ENCODE measurements at regions not wholly inside any gene's neighbourhood (a gene's known extent, or its start where the extent isn't known, plus 50 kb on each side); places are given as distances from the start of the nearest gene placed in this dataset.
"Not testable (repeated sequence)": the region's sequence is repeated elsewhere in the genome, so short reads cannot be mapped to it uniquely, and the experiment has no call there.

GRCh38 chr2:226466124-226466523, 333.5 kb downstream of the IRS1 start:
- Mint-ChIP-seq H3K27me3 (peaks cover 0 to 2% of the 10 kb centered on the region in 2 donors), H3K27ac (no peak overlapping the region), H3K9me3 (peaks cover 0 to 16% (median 10%) of the 10 kb centered on the region in 8 donors), H3K4me3 (no peak overlapping the region), H3K4me1 (no peaks in the 10 kb centered on the region), H3K36me3 (no peaks in the 10 kb centered on the region)
- no peaks in the 10 kb centered on the region for H3K4me1 ChIP-seq (ENCODE audit: insufficient read depth, low read length)
- no peak overlapping the region for H3K4me3 ChIP-seq (ENCODE audit: low read length in 2 of 2)
- no peaks in the 10 kb centered on the region for H3K36me3 ChIP-seq (ENCODE audit: insufficient read depth, low read length)
- no peak for DNase-seq
- H3K27me3 ChIP-seq (ENCODE audit: insufficient read depth, low read length): no peaks in the 10 kb centered on the region
- H3K27ac ChIP-seq (ENCODE audit: low read depth, low read length): no peak overlapping the region
- ChIA-PET CTCF (ENCODE audit: partially characterized antibody) (no interaction called here), POLR2A (ENCODE audit: partially characterized antibody) (no interaction called here)
- no peaks in the 10 kb centered on the region for H3K9me3 ChIP-seq (ENCODE audit: control insufficient read depth in 1 of 2, low read length in 2 of 2)
- intact Hi-C loops (cut with micrococcal nuclease): no loop called here

- H3K27ac ChIP-seq (ENCODE audit: low read depth, low read length): no peak overlapping the region
- peaks cover 0 to under 1% of the 10 kb centered on the region in 2 donors for H3K36me3 Mint-ChIP-seq
- H3K4me1 Mint-ChIP-seq: no peaks in the 10 kb centered on the region
- no peak overlapping the region for H3K27ac Mint-ChIP-seq
- H3K9me3 Mint-ChIP-seq: peaks cover 0 to 21% (median 12%) of the 10 kb centered on the region in 8 donors
- ChIA-PET POLR2A (ENCODE audit: partially characterized antibody) (no interaction called here), CTCF (ENCODE audit: partially characterized antibody) (no interaction called here)
- no peaks in the 10 kb centered on the region for H3K9me3 ChIP-seq (ENCODE audit: control insufficient read depth in 1 of 2, low read length in 2 of 2)
- no peak for DNase-seq
- no peaks in the 10 kb centered on the region for H3K4me1 ChIP-seq (ENCODE audit: insufficient read depth, low read length)
- H3K27me3 ChIP-seq (ENCODE audit: insufficient read depth, low read length): no peaks in the 10 kb centered on the region
- H3K4me3 Mint-ChIP-seq: no peak overlapping the region
- H3K36me3 ChIP-seq (ENCODE audit: insufficient read depth, low read length): no peaks in the 10 kb centered on the region
- no peak overlapping the region for H3K4me3 ChIP-seq (ENCODE audit: low read length in 2 of 2)
- intact Hi-C loops (cut with micrococcal nuclease): no loop called here
- peaks cover 1 to 2% of the 10 kb centered on the region in 2 donors for H3K27me3 Mint-ChIP-seq
Measured at GRCh38 chr2:226464380-226464779, 335.2 kb downstream of the IRS1 start.

DNA sequence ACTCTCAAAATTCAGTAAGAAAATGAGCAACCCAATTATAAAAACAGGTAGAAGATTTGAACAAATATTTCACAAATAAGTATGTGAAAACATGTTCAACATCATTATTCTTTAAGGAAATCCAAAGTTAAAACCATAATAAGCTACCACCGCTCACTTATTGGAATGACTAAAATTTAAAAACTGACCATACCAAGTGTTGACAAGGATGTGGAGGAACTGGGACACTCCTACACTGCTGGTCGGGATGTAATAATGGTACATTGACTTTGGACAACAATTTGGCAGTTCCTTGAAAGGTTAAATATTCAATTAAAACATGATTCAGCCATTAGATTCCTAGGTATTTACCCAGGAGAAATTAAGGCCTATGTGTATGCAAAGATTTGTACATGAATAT, 336.5 kb downstream of the IRS1 start:
- Histone ChIP-seq H3K27ac (ENCODE audit: low read depth, low read length) (no peak overlapping the region), H3K4me3 (ENCODE audit: low read length in 2 of 2) (no peak overlapping the region), H3K36me3 (ENCODE audit: insufficient read depth, low read length) (no peaks in the 10 kb centered on the region), H3K9me3 (ENCODE audit: control insufficient read depth in 1 of 2, low read length in 2 of 2) (no peaks in the 10 kb centered on the region), H3K27me3 (ENCODE audit: insufficient read depth, low read length) (no peaks in the 10 kb centered on the region), H3K4me1 (ENCODE audit: insufficient read depth, low read length) (no peaks in the 10 kb centered on the region)
- no peak overlapping the region for H3K4me3 Mint-ChIP-seq
- H3K9me3 Mint-ChIP-seq: peaks cover 0 to 22% (median 13%) of the 10 kb centered on the region in 8 donors
- no peaks in the 10 kb centered on the region for H3K4me1 Mint-ChIP-seq
- intact Hi-C loops (cut with micrococcal nuclease): no loop called here
- DNase-seq: no peak
- ChIA-PET CTCF (ENCODE audit: partially characterized antibody) (no interaction called here), POLR2A (ENCODE audit: partially characterized antibody) (no interaction called here)
- no peak overlapping the region for H3K27ac Mint-ChIP-seq
- H3K27me3 Mint-ChIP-seq: peaks cover 2% of the 10 kb centered on the region in 2 donors
- peaks cover 0 to 3% of the 10 kb centered on the region in 2 donors for H3K36me3 Mint-ChIP-seq

- H3K4me3 Mint-ChIP-seq: no peak overlapping the region
- Histone ChIP-seq H3K27ac (ENCODE audit: low read depth, low read length) (no peak overlapping the region), H3K4me3 (ENCODE audit: low read length in 2 of 2) (no peak overlapping the region), H3K27me3 (ENCODE audit: insufficient read depth, low read length) (no peaks in the 10 kb centered on the region), H3K36me3 (ENCODE audit: insufficient read depth, low read length) (no peaks in the 10 kb centered on the region), H3K9me3 (ENCODE audit: control insufficient read depth in 1 of 2, low read length in 2 of 2) (no peaks in the 10 kb centered on the region), H3K4me1 (ENCODE audit: insufficient read depth, low read length) (no peaks in the 10 kb centered on the region)
- H3K36me3 Mint-ChIP-seq: peaks cover 0 to 3% of the 10 kb centered on the region in 2 donors
- peaks cover 0 to 22% (median 13%) of the 10 kb centered on the region in 8 donors for H3K9me3 Mint-ChIP-seq
- CTCF ChIA-PET (ENCODE audit: partially characterized antibody): no interaction called here
- no peak for DNase-seq
- POLR2A ChIA-PET (ENCODE audit: partially characterized antibody): no interaction called here
- H3K4me1 Mint-ChIP-seq: no peaks in the 10 kb centered on the region
- H3K27me3 Mint-ChIP-seq: peaks cover 2 to 6% of the 10 kb centered on the region in 2 donors
- no peak overlapping the region for H3K27ac Mint-ChIP-seq
- intact Hi-C loops (cut with micrococcal nuclease): no loop called here
Measured at GRCh38 chr2:226461981-226462380, 337.6 kb downstream of the IRS1 start.

DNA sequence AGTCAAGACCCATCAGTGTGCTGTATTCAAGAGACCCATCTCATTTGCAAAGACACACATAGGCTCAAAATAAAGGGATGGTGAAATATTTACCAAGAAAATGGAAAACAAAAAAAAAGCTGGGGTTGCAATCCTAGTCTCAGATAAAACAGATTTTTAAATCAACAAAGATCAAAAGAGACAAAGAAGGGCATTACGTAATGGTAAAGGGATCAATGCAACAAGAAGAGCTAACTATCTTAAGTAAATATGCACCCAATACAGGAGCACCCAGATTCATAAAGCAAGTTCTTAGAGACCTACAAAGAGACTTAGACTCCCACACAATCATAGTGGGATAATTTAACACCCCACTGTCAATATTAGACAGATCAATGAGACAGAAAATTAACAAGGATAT, 343.5 kb downstream of the IRS1 start:
- H3K36me3 Mint-ChIP-seq; intact Hi-C loops (cut with micrococcal nuclease); DNase-seq; H3K4me1 ChIP-seq (ENCODE audit: insufficient read depth, low read length); H3K9me3 ChIP-seq (ENCODE audit: control insufficient read depth in 1 of 2, low read length in 2 of 2); CTCF ChIA-PET (ENCODE audit: partially characterized antibody); H3K27ac ChIP-seq (ENCODE audit: low read depth, low read length); H3K36me3 ChIP-seq (ENCODE audit: insufficient read depth, low read length); H3K27me3 ChIP-seq (ENCODE audit: insufficient read depth, low read length); POLR2A ChIA-PET (ENCODE audit: partially characterized antibody); H3K4me3 ChIP-seq (ENCODE audit: low read length in 2 of 2); H3K4me3 Mint-ChIP-seq; H3K27ac Mint-ChIP-seq: not testable (repeated sequence)
- Mint-ChIP-seq H3K4me1 (peaks cover 2 to 12% (median 5%) of the 10 kb centered on the region in 4 donors), H3K9me3 (peaks cover 8 to 28% (median 14%) of the 10 kb centered on the region in 8 donors), H3K27me3 (peaks cover 15 to 20% of the 10 kb centered on the region in 2 donors)

- Histone ChIP-seq H3K27ac (ENCODE audit: low read depth, low read length) (no peak overlapping the region), H3K36me3 (ENCODE audit: insufficient read depth, low read length) (no peaks in the 10 kb centered on the region), H3K4me3 (ENCODE audit: low read length in 2 of 2) (no peak overlapping the region), H3K9me3 (ENCODE audit: control insufficient read depth in 1 of 2, low read length in 2 of 2) (no peaks in the 10 kb centered on the region), H3K27me3 (ENCODE audit: insufficient read depth, low read length) (no peaks in the 10 kb centered on the region), H3K4me1 (ENCODE audit: insufficient read depth, low read length) (no peaks in the 10 kb centered on the region)
- CTCF ChIA-PET (ENCODE audit: partially characterized antibody): no interaction called here
- Mint-ChIP-seq H3K4me3 (no peak overlapping the region), H3K36me3 (peaks cover 1 to 4% of the 10 kb centered on the region in 2 donors), H3K27ac (no peak overlapping the region), H3K4me1 (peaks cover 2 to 12% (median 5%) of the 10 kb centered on the region in 4 donors), H3K27me3 (peaks cover 14 to 25% of the 10 kb centered on the region in 2 donors), H3K9me3 (peaks cover 4 to 26% (median 11%) of the 10 kb centered on the region in 8 donors)
- no peak for DNase-seq
- intact Hi-C loops (cut with micrococcal nuclease): no loop called here
- POLR2A ChIA-PET (ENCODE audit: partially characterized antibody): no interaction called here
Measured at GRCh38 chr2:226452768-226453167, 346.9 kb downstream of the IRS1 start.

GRCh38 chr2:226451486-226451885, 348.1 kb downstream of the IRS1 start:
- CTCF ChIA-PET (ENCODE audit: partially characterized antibody): no interaction called here
- no peak for DNase-seq
- Histone ChIP-seq H3K27me3 (ENCODE audit: insufficient read depth, low read length) (no peaks in the 10 kb centered on the region), H3K36me3 (ENCODE audit: insufficient read depth, low read length) (no peaks in the 10 kb centered on the region), H3K9me3 (ENCODE audit: control insufficient read depth in 1 of 2, low read length in 2 of 2) (no peaks in the 10 kb centered on the region), H3K27ac (ENCODE audit: low read depth, low read length) (no peak overlapping the region), H3K4me1 (ENCODE audit: insufficient read depth, low read length) (no peaks in the 10 kb centered on the region), H3K4me3 (ENCODE audit: low read length in 2 of 2) (no peak overlapping the region)
- peaks cover under 1 to 4% of the 10 kb centered on the region in 2 donors for H3K36me3 Mint-ChIP-seq
- H3K9me3 Mint-ChIP-seq: peaks cover 4 to 24% (median 9%) of the 10 kb centered on the region in 8 donors
- intact Hi-C loops (cut with micrococcal nuclease): no loop called here
- peaks cover 2 to 12% (median 5%) of the 10 kb centered on the region in 4 donors for H3K4me1 Mint-ChIP-seq
- POLR2A ChIA-PET (ENCODE audit: partially characterized antibody): no interaction called here
- no peak overlapping the region for H3K4me3 Mint-ChIP-seq
- no peak overlapping the region for H3K27ac Mint-ChIP-seq
- peaks cover 12 to 16% of the 10 kb centered on the region in 2 donors for H3K27me3 Mint-ChIP-seq

- peaks cover 0 to 17% (median 5%) of the 10 kb centered on the region in 8 donors for H3K9me3 Mint-ChIP-seq
- peaks cover 1 to 8% (median 5%) of the 10 kb centered on the region in 4 donors for H3K4me1 Mint-ChIP-seq
- peaks cover 8 to 11% of the 10 kb centered on the region in 2 donors for H3K27me3 Mint-ChIP-seq
- Histone ChIP-seq H3K36me3 (ENCODE audit: insufficient read depth, low read length) (no peaks in the 10 kb centered on the region), H3K9me3 (ENCODE audit: control insufficient read depth in 1 of 2, low read length in 2 of 2) (no peaks in the 10 kb centered on the region), H3K4me1 (ENCODE audit: insufficient read depth, low read length) (no peaks in the 10 kb centered on the region), H3K27me3 (ENCODE audit: insufficient read depth, low read length) (no peaks in the 10 kb centered on the region), H3K4me3 (ENCODE audit: low read length in 2 of 2) (no peak overlapping the region), H3K27ac (ENCODE audit: low read depth, low read length) (no peak overlapping the region)
- CTCF ChIA-PET (ENCODE audit: partially characterized antibody): no interaction called here
- DNase-seq: no peak
- H3K36me3 Mint-ChIP-seq: peaks cover 0 to 2% of the 10 kb centered on the region in 2 donors
- no peak overlapping the region for H3K27ac Mint-ChIP-seq
- intact Hi-C loops (cut with micrococcal nuclease): no loop called here
- POLR2A ChIA-PET (ENCODE audit: partially characterized antibody): no interaction called here
- H3K4me3 Mint-ChIP-seq: no peak overlapping the region
Measured at GRCh38 chr2:226450141-226450540, 349.5 kb downstream of the IRS1 start.
